KBM-7 (cell line): ENCODE measurements at regions not wholly inside any gene's neighbourhood (a gene's known extent, or its start where the extent isn't known, plus 50 kb on each side); places are given as distances from the start of the nearest gene placed in this dataset.
"Not testable (repeated sequence)": the region's sequence is repeated elsewhere in the genome, so short reads cannot be mapped to it uniquely, and the experiment has no call there.

Experiments
- DNase-seq: peaks from one replicate; pipeline ENCODE4 v3.0.0-alpha.2; 2015
- in situ Hi-C: fragments of 300-500 bp; cut with MboI; formaldehyde crosslinking; loops from 2 replicates; pipeline ENCODE4 v1.14.3; 2020; ENCODE audit warnings: low sequenced_read_pairs, low pct_unique_long_range_greater_than_20kb, mixed read lengths

DNA sequence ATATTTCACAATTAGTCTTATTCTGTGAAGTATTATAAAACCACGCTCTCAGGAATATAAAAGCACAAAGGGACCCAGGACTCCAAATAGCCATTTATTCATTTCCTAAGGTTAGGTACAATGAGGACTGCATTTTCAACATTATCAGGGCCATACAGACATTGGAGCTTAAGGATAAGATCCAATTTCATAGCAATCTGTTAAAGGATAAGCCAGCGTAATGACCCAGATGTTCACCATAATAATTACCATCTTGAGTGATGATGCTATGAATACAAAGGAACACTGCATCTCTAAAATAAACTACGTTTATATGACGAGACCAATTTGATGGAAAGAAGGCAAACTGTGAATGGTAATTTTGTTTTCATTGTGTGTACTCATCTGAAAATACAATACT lies 169.6 kb downstream of the USP22 start:
- in situ Hi-C loops, DNase-seq: not testable (repeated sequence)

DNA sequence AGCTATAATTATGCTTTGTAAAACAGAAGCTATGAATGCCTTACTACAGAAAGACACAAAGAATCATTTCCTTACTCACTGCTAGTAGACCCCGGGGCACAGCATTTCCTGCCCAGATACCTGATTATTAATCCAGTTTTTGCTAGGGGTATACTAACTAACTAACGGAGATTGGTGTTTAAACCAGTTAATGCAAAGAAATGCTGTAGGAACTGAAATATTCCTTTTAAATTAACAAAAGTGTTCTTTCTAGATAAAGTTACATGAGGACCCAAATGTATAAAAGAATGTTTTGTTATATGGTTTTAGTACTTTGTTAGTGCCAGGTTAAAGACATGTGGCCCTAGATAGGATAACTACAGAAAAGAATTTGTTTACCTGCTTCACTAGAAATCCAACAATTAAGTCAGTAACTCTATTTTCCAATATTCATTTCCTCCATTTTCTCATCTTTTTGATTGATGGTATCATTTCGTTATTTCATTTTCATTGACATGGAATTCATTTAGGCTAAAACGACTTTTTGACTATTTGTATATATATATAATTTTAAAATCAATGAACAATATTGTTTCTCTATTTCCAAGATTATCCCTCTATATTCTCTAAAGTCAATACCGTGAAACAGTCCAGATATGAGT lies 169.0 kb downstream of the USP22 start:
- in situ Hi-C loops, DNase-seq: not testable (repeated sequence)

DNA sequence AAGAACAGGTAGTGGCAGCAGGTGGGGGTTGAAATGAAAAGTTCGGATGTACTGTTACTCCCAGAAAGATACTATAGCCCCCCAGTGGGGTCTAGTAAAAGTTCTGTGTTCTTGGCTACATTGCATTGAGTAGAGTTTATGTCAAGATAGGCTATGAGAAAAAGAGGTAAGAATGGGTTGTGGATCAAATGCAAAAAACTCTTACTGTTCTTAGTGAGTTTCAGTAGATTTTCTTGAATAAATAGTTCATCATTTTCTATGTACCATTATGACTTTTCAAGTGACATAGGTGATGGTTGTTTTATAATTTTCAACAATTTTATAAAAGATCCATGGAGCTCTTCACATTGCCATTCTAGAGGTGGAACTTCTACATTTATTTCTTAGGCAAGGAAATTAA lies 165.4 kb downstream of the USP22 start:
- in situ Hi-C loops, DNase-seq: not testable (repeated sequence)

DNA sequence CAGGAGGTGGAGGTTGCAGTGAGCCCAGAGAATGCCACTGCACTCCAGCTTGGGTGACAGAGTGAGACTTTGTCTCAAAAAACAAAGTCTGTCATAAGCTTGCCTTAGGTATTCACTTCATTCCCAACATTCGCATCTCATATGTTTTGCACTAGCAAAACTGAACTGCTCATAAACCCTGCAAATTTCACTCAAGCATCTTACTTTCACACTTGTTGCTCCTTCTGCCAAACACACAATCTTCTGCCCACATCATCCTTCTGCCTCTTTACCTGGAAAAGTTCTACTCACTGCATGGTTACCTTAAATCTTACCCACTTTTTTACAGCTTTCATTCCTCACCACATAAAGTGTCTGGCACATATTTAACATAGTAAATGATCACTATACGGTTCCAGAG lies 152.5 kb downstream of the USP22 start:
- no peak for DNase-seq
- in situ Hi-C loops, result no loop called here

DNA sequence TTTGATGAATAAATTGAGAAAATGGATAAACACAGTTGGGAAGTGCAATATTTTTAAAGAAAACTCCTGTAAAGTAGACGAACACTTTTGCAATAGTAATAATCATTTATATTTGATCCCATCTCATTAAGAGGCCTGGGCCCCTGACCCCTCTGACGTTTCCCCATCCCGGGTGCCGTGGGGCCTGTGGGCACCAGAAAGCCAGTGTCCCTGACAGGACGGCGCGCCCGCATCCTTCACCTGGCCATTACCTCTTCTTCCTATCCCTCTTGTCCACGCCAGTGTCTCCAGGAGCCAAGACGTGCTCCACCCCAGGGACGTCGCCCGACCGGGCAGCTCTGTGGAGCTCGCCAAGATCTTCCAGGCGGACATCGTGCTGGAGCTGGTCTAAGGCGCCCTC lies 147.4 kb downstream of the USP22 start:
- in situ Hi-C loops, DNase-seq: not testable (repeated sequence)

DNA sequence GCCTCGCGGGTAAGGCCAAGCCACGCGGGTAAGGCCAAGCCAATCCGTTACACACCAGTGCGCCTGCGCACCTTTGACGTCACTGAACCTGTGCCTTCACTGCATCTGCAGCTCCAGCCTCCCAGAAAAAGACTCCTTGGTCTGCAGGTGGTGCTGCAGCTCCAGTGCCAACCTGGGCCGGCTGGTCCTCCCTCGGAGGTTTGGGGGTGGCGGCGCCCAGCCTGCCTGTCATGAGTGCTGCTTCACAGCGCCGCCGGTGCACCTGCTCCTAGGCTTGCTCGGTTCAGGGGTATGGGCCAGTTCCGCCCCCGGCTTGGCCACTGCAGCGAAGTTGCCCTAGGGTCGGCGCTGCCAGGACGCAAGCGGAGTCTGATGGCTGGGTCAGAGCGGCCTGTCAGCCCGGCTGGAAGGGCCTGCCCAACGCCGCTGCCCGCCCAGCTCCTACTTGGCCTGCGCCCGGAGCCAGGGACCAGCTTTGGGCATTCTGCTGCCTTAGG lies 146.6 kb downstream of the USP22 start:
- in situ Hi-C loops, result no loop called here

DNA sequence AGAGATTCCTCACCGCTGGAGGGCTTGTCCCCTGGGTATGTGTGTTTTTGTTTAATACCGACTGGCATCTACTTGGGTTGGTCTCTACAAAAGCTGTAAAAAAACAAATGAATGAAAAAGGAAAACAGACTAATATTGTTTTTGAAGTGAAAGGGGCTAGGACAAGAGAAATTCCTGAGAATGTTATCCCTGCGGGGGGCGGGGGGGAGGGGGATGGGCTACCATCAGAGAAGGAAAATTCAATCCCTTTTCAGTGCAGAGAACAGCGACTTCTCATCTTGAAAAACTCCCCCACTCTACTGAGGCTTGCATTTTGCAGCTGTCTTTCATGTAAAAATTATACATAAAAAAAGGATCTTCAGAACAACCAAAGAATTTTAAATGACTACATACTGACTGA lies 144.1 kb downstream of the USP22 start:
- DNase-seq, in situ Hi-C loops: not testable (repeated sequence)

More for the DNA sequence above, 146.6 kb downstream of the USP22 start:
- DNase-seq, result no peak

DNA sequence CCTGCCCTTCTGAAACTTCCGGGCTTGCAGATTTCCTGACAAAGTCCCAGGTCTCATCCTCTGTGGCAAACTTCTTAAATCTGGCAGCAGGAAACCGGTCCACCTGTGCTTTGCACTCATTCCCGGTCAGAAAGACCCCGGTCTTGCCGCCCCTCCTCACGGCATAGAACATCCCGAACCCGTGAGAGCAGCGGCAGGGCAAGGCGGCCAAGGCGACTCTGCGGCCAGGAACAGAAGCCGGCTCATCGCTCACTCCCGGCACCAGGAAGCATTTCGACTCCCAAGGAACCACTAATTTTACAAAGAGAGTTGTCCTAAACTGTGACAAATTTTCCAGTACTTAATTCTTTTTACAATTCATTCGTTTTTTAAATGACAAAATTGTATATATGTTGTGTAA lies 140.3 kb downstream of the USP22 start:
- in situ Hi-C loops, DNase-seq: not testable (repeated sequence)

DNA sequence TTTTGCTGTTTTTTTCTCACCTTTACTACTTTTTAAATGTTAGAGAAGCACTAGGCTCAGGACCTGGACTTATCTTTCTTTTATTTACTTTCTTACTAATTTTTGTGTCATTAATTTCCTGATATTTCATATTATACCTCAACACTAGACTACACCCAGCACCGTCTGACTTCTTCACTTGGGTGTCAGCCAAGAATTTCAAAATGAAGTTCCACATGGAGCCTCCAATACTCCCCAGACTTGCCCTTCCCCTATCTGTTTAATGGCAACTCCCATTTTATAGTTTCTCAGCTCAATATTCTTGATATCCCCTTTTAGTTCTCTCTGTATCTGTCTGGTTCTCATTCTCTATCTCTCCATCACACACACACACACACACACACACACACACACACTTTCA lies 139.3 kb downstream of the USP22 start:
- in situ Hi-C loops, DNase-seq: not testable (repeated sequence)

DNA sequence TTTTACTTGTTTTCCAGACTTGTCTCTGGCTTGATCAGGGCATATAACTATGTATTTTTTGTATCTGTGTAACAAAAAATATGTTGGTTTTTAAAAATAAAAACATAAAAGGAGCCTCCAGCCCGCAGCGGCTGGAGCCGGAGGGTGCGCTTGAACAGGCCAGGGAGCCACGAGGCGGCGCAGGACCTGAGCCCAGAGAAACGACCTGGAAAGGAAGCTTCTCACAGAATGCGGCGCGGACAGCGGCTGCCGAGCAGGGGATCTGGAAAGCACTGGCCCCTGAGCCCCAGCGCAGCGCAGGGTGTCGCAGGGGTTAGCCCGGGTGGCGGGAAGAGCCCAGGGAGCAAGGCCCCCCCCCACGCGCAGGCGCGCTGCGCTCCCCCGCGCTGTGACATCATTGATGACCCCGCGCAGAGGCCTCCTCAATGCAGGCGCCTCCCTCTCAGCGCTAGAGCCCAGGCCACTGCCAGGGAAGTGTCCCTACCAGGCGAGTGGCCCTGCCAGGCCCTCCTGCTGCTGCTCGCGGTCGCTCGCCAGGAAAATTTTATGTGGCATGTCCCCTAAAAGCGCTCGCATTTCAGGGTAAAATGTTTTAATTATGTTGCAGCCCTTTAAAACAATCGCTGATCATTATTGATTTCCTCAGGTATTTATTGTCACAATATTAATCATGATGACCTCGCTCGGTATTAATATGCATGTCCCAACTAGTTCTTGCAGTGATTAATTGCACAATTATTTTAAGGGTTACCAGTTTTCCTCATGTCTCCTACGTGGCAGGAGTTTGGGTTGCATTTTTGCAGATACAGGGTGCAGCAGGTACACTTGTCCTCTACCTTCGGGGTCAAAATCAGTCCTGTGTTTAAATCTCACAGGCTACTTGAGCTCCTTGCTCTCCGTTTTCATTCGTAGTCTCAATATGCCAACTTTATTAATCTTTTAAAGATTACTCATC lies 134.2 kb downstream of the USP22 start:
- no peak for DNase-seq
- in situ Hi-C loops, result no loop called here

DNA sequence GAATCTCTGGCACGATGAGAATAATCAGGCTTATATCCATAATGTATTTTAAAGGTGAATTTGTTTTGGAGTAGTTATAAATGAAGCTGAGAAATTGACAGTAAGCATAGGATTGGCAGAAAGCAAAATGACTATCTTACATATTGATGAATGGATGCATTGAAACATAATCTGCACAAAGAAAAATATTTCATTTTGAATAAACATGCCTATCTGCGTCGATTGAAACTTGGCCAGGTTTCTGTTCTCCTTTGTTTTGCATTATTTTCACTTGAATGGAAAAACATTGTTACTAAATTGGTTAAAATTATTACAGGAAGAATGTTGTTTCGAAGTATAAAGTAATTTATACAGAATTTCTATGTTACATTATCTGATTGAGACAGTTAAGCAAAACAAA lies 128.2 kb downstream of the USP22 start:
- DNase-seq, result no peak
- in situ Hi-C loops, result no loop called here

DNA sequence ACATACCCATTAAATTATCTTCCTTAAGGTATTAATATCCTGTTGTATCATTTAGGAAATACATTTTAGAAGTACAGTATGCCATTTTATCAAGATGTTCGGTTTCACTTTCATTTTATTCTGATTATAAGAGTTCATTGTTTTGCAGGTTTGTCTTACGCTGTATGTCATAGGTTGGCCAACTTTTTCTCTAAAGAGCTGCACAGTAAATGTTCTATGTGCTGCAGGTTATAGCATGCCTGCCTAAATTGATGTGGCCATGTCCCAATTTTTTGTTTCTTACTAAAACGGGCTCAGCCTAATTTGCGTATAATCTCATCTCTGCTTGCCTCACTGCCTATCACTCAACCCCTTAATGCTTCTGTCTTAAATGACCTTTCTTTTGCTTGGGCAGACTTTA lies 126.4 kb downstream of the USP22 start:
- in situ Hi-C loops, result no loop called here
- DNase-seq, result no peak

DNA sequence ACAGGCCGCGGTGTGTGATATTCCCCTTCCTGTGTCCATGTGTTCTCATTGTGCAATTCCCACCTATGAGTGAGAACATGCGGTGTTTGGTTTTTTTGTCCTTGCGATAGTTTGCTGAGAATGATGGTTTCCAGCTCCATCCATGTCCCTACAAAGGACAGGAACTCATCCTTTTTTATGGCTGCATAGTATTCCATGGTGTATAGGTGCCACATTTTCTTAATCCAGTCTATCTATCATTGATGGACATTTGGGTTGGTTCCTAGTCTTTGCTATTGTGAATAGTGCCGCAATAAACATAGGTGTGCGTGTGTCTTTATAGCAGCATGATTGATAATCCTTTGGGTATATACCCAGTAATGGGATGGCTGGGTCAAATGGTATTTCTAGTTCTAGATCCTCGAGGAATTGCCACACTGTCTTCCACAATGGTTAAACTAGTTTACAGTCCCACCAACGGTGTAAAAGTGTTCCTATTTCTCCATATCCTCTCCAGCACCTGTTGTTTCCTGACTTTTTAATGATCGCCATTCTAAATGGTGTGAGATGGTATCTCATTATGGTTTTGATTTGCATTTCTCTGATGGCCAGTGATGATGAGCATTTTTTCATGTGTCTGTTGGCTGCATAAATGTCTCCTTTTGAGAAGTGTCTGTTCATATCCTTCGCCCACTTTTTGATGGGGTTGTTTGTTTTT lies 125.1 kb downstream of the USP22 start:
- in situ Hi-C loops, DNase-seq: not testable (repeated sequence)

DNA sequence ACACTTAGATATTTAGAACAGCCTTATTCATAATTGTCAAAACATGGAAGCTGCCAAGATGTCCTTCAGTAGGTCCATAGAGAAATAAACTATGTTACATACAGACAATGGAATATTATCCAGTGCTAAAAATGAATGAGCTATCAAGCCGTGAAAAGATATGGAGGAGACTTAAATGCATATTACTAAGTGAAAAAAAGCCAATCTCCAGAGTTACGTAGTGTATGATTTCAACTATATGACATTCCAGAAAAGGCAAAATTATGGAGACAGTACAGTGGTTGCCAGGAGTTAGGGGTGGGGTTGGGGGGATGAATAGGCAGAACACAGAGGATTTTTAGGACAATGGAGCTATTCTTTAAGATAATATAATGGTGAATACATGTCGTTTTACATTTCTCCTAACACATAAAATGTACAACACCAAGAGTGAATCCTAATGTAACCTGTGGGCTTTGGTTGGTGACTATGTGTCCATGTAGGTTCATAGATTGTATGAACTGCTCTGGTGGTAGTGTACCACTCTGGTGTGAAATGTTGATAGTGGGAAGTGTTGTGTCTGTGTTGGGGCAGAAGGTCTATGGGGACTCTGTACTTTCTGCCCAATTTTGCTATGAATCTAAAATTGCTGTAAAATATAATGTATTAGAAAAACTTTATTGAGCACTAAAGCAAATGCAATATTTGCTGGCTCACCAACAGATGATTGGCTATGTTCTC lies 122.6 kb downstream of the USP22 start:
- no peak for DNase-seq
- in situ Hi-C loops, result no loop called here

DNA sequence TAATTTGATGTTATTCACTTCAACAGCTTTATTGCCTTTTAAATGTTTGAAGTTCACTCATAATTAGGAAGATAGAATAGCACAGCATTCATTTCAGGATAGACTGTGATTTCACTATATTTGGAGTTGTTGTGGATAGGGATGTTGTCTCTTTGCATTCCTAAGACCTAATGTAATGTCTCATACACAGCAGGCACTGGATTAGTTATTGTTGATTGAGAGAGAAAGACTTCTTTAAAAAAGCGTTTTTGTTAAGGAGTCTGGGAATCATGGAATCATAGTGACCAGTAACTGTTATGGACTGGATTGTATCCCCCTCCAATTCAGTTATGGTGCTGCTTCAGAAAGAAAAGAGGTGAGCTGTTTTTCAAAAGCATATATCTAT lies 122.0 kb downstream of the USP22 start:
- in situ Hi-C loops, result no loop called here
- no peak for DNase-seq

DNA sequence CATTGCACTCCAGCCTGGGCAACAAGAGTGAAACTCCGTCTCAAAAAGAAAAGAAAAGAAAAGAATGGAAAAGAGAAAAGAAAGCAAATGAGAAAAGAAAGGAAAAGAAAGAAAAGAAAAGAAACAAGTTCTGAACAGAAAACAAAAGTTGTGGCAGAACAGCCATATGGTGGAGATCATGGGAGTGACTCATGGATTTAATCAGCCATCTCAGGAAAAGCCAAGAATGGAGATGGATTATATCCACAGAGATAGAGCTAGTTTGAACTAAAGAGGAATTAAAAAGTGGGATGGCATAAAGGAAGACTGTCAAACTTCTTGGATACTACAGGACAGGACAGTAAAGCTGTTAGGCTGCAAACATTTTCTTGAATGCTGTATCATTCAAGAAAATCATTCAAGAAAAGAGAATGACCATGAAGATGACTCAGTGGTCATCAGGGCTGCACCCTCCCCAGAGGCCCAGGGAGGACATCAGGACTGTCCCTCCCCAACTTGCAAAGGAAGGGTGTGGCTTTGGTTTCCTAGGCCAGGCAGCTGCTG lies 120.6 kb downstream of the USP22 start:
- no peak for DNase-seq

DNA sequence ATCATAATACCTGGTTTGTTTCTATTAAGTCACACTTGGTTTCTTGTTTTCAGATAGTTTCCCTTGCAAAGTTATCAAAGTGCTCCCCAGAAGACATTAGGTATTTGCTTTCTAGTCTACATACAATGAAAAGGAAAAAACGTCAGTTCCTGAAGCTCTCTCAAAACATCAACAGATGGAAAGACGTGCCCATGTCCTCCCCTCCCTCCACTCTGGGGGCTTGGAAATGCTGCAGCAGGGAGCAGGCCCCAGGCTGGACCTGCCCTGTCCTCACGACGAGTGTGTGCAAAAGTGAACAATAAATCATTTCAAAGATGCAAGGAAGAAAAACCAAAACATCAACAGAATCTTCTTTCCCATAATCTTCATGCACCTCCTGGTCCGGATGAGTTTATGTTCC lies 118.5 kb downstream of the USP22 start:
- in situ Hi-C loops, result no loop called here

More for the DNA sequence above, 120.6 kb downstream of the USP22 start:
- in situ Hi-C loops, result no loop called here

DNA sequence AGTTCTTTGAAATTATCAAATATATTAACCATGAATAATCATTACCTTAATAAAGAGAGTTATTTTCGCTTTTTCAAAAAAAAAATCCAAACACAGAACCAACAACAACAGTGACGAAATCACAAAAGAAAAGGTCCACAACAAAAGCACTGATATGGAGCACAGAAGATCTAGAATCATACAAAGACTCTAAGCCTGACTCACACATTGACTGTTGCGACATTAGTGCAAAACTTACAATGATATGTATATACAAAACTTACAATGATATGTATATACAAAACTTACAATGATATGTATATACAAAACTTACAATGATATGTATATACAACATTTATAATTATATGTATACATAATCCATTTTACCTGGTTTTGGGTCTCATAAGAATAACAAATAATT lies 117.7 kb downstream of the USP22 start:
- DNase-seq, result no peak
- in situ Hi-C loops, result no loop called here

More for the DNA sequence above, 118.5 kb downstream of the USP22 start:
- no peak for DNase-seq

DNA sequence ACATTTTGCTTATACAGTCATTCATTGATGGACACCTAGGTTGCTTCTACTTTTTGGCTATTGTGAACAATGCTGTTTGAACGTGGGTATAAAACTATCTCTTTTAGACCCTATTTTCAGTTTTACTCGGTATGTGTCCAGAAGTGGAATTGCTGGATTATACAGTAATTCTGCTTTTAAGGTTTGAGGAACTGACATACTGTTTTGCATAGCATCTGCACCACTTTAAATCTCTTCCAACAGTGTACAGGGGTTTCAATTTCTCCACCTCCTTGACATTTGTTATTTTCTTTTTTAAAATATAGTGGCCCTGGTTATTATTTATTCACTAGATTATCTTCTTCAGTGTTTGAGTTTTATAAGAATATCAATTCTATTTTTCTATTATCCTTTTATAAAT lies 116.9 kb downstream of the USP22 start:
- no peak for DNase-seq
- in situ Hi-C loops, result no loop called here
